CD4-positive, alpha-beta T cell (primary cell): ENCODE measurements at regions not wholly inside any gene's neighbourhood (a gene's known extent, or its start where the extent isn't known, plus 50 kb on each side); places are given as distances from the start of the nearest gene placed in this dataset.

Experiments
- ATAC-seq: fragments of 200-7000 bp; cut with Tn5 transposase; one replicate; pipeline ENCODE4 v1.10.0; 2022; ENCODE audit warnings: mild to moderate bottlenecking; ENCODE audit not compliant: poor library complexity
- CTCF ChIA-PET: fragments of 350-600 bp; sonication (Branson Sonifier 250); formaldehyde crosslinking; loops from one replicate; lab custom pipeline; 2021; ENCODE audit warnings: antibody characterized with exemption, inconsistent platforms; lab: Charles Lee
- POLR2A ChIA-PET: fragments of 350-600 bp; sonication (Branson Sonifier 250); formaldehyde crosslinking; loops from one replicate; lab custom pipeline; 2021; ENCODE audit warnings: antibody characterized with exemption, inconsistent platforms; lab: Charles Lee
- DNase-seq, 14 experiments: peaks; one replicate each; pipeline ENCODE4 v3.0.0-alpha.2; 2013 to 2020; ENCODE audit warnings: mixed read lengths in 2 of 14
- H3K27ac ChIP-seq, 2 donors: one replicate each; pipeline versions ENCODE4 v1.5.1 to v1.7.0; 2013; ENCODE audit warnings: low read length in 2 of 2, low read depth in 1 of 2, mild to moderate bottlenecking in 1 of 2
- H3K27me3 ChIP-seq, 2 experiments: 1 replicate in 1 of 2; 2 replicates in 1 of 2; pipeline versions ENCODE4 v1.6.1 to v1.7.0; 2013; ENCODE audit warnings: low read length in 2 of 2, control low read depth in 1 of 2, mild to moderate bottlenecking in 1 of 2, moderate library complexity in 1 of 2; ENCODE audit not compliant: insufficient read depth in 2 of 2, control insufficient read depth in 1 of 2
- H3K36me3 ChIP-seq: one replicate; pipeline ENCODE4 v1.6.1; 2013; ENCODE audit warnings: low read length, control low read depth; ENCODE audit not compliant: insufficient read depth
- H3K4me1 ChIP-seq: one replicate; pipeline ENCODE4 v1.6.1; 2013; ENCODE audit warnings: low read length, control low read depth; ENCODE audit not compliant: insufficient read depth
- H3K4me3 ChIP-seq: one replicate; pipeline ENCODE4 v1.5.1; 2013; ENCODE audit warnings: mild to moderate bottlenecking, low read length, moderate library complexity
- H3K9me3 ChIP-seq, 2 experiments: 1 replicate in 1 of 2; 2 replicates in 1 of 2; pipeline versions ENCODE4 v1.6.1 to v1.7.0; 2013; ENCODE audit warnings: low read length in 2 of 2, mild to moderate bottlenecking in 2 of 2, control low read depth in 1 of 2, moderate library complexity in 1 of 2; ENCODE audit not compliant: control insufficient read depth in 1 of 2, insufficient read depth in 1 of 2
- H3K27ac Mint-ChIP-seq: one replicate; pipeline ENCODE4 v1.8.0; 2020; ENCODE audit warnings: mixed read lengths
- H3K27me3 Mint-ChIP-seq: one replicate; pipeline ENCODE4 v1.8.0; 2021; ENCODE audit warnings: mixed read lengths
- H3K36me3 Mint-ChIP-seq: one replicate; pipeline ENCODE4 v1.8.0; 2021; ENCODE audit warnings: low read depth, mixed read lengths
- H3K4me1 Mint-ChIP-seq: one replicate; pipeline ENCODE4 v1.8.0; 2021; ENCODE audit warnings: low read depth, mixed read lengths
- H3K4me3 Mint-ChIP-seq: one replicate; pipeline ENCODE4 v1.8.0; 2020; ENCODE audit warnings: mild to moderate bottlenecking, mixed read lengths
- H3K9me3 Mint-ChIP-seq: one replicate; pipeline ENCODE4 v1.8.0; 2020; ENCODE audit warnings: mixed read lengths
- intact Hi-C, 2 experiments: fragments of 100-400 bp; cut with DNase I in 1 of 2; cut with micrococcal nuclease in 1 of 2; formaldehyde crosslinking; loops; one replicate each; pipeline versions ENCODE4 v1.15.1 to v1.9.0; 2023 to 2025; cut with DNase I, micrococcal nuclease
- TF ChIP-seq, protein P1 (sequence below): fragments of 200-600 bp; IDR thresholded peaks from one replicate; pipeline ENCODE4 v1.8.0; 2022; ENCODE audit warnings: antibody characterized with exemption, mild to moderate bottlenecking

- DNase-seq, result no peak
- H3K9me3 ChIP-seq, result peaks cover 0 to 6% of the 10 kb centered on the region in 2 experiments
- no peak overlapping the region for H3K4me3 ChIP-seq
- no peak overlapping the region for H3K27ac Mint-ChIP-seq
- H3K27me3 Mint-ChIP-seq, result no peaks in the 10 kb centered on the region
- no peaks in the 10 kb centered on the region for H3K36me3 Mint-ChIP-seq
- no peak overlapping the region for H3K4me3 Mint-ChIP-seq
- no peaks in the 10 kb centered on the region for H3K27me3 ChIP-seq
- ChIA-PET CTCF (no interaction called here), POLR2A (no interaction called here)
- no peaks in the 10 kb centered on the region for H3K36me3 ChIP-seq
- TF ChIP-seq, protein P1, sequence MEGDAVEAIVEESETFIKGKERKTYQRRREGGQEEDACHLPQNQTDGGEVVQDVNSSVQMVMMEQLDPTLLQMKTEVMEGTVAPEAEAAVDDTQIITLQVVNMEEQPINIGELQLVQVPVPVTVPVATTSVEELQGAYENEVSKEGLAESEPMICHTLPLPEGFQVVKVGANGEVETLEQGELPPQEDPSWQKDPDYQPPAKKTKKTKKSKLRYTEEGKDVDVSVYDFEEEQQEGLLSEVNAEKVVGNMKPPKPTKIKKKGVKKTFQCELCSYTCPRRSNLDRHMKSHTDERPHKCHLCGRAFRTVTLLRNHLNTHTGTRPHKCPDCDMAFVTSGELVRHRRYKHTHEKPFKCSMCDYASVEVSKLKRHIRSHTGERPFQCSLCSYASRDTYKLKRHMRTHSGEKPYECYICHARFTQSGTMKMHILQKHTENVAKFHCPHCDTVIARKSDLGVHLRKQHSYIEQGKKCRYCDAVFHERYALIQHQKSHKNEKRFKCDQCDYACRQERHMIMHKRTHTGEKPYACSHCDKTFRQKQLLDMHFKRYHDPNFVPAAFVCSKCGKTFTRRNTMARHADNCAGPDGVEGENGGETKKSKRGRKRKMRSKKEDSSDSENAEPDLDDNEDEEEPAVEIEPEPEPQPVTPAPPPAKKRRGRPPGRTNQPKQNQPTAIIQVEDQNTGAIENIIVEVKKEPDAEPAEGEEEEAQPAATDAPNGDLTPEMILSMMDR, result no peak
- H3K4me1 Mint-ChIP-seq, result no peaks in the 10 kb centered on the region
- H3K27ac ChIP-seq, result no peak overlapping the region
- no peaks in the 10 kb centered on the region for H3K4me1 ChIP-seq
- intact Hi-C loops, result no loop called here
- ATAC-seq, result no peak
- H3K9me3 Mint-ChIP-seq, result no peaks in the 10 kb centered on the region
These were observed 1219.4 kb upstream of the C9orf72 start for GRCh38 chr9:28792716-28793115.

DNA sequence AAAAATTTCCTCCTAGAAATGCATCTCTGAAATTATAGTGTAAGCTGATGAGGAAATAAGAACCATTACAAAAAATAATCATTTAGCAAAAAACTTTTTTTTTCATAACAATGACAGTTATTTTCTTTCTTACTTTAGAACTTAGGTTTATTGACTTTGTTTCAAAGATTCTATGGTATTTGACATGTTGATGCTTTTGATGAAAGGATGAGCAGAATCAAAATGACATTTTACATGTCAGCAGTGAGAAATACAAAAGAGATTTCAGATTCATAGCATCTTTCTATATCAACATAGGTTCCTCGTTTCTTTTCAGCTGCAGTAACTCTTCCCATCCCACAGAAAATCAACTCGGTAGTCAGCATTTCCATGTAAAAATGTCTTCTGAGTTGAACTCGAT is 1226.6 kb upstream of the C9orf72 start:
- no peak overlapping the region for H3K27ac ChIP-seq
- H3K4me1 ChIP-seq, result no peaks in the 10 kb centered on the region
- intact Hi-C loops, result no loop called here
- no peaks in the 10 kb centered on the region for H3K36me3 Mint-ChIP-seq
- ChIA-PET POLR2A (no interaction called here), CTCF (no interaction called here)
- TF ChIP-seq, protein P1, result no peak
- ATAC-seq (no peak), DNase-seq (no peak)
- H3K9me3 ChIP-seq, result no peaks in the 10 kb centered on the region
- no peak overlapping the region for H3K4me3 ChIP-seq
- no peaks in the 10 kb centered on the region for H3K4me1 Mint-ChIP-seq
- H3K27ac Mint-ChIP-seq, result no peak overlapping the region
- no peak overlapping the region for H3K4me3 Mint-ChIP-seq
- H3K27me3 Mint-ChIP-seq, result no peaks in the 10 kb centered on the region
- no peaks in the 10 kb centered on the region for H3K9me3 Mint-ChIP-seq
- H3K36me3 ChIP-seq, result no peaks in the 10 kb centered on the region
- H3K27me3 ChIP-seq, result no peaks in the 10 kb centered on the region

GRCh38 chr9:28801144-28801799 is 1228.0 kb upstream of the C9orf72 start:
- CTCF ChIA-PET, result no interaction called here
- Mint-ChIP-seq H3K27ac (no peak overlapping the region), H3K4me1 (no peaks in the 10 kb centered on the region), H3K36me3 (no peaks in the 10 kb centered on the region), H3K9me3 (no peaks in the 10 kb centered on the region), H3K4me3 (no peak overlapping the region), H3K27me3 (no peaks in the 10 kb centered on the region)
- DNase-seq (no peak), ATAC-seq (no peak)
- intact Hi-C loops, result no loop called here
- Histone ChIP-seq H3K36me3 (no peaks in the 10 kb centered on the region), H3K27ac (no peak overlapping the region), H3K4me3 (no peak overlapping the region), H3K27me3 (no peaks in the 10 kb centered on the region), H3K4me1 (no peaks in the 10 kb centered on the region), H3K9me3 (no peaks in the 10 kb centered on the region)
- TF ChIP-seq, protein P1, result no peak
- POLR2A ChIA-PET, result no interaction called here
